DMS114 treated with DMSO at 0.1 percent for 48 hours (cell line): ENCODE measurements at regions not wholly inside any gene's neighbourhood (a gene's known extent, or its start where the extent isn't known, plus 50 kb on each side); places are given as distances from the start of the nearest gene placed in this dataset.

Experiments used
- DNase-seq: peaks from one replicate; lab custom pipeline; 2025; ENCODE audit not compliant: unreplicated experiment; lab: John Stamatoyannopoulos, UW

GRCh38 chr21:27643326-27643725 lies 676.4 kb upstream of the ADAMTS5 start:
- no peak for DNase-seq

GRCh38 chr21:27639286-27639685 lies 672.4 kb upstream of the ADAMTS5 start:
- no peak for DNase-seq

- no peak for DNase-seq
These were observed 669.8 kb upstream of the ADAMTS5 start for GRCh38 chr21:27636656-27637055.

- no peak for DNase-seq
These were observed 666.7 kb upstream of the ADAMTS5 start for GRCh38 chr21:27633631-27634030.

GRCh38 chr21:27631471-27631870 lies 664.6 kb upstream of the ADAMTS5 start:
- DNase-seq = no peak

- no peak for DNase-seq
These were observed 655.7 kb upstream of the ADAMTS5 start for GRCh38 chr21:27622631-27623030.

GRCh38 chr21:27614231-27614630 lies 647.3 kb upstream of the ADAMTS5 start:
- DNase-seq = no peak

- DNase-seq = no peak
These were observed 639.5 kb upstream of the ADAMTS5 start for GRCh38 chr21:27606422-27606821.

GRCh38 chr21:27596196-27596595 lies 629.3 kb upstream of the ADAMTS5 start:
- no peak for DNase-seq

- no peak for DNase-seq
These were observed 628.8 kb upstream of the ADAMTS5 start for GRCh38 chr21:27595716-27596115.

- DNase-seq = no peak
These were observed 623.4 kb upstream of the ADAMTS5 start for GRCh38 chr21:27590271-27590670.

- DNase-seq = no peak
These were observed 622.9 kb upstream of the ADAMTS5 start for GRCh38 chr21:27589781-27590180.

- DNase-seq = no peak
These were observed 620.1 kb upstream of the ADAMTS5 start for GRCh38 chr21:27586986-27587385.

GRCh38 chr21:27586326-27586725 lies 619.4 kb upstream of the ADAMTS5 start:
- DNase-seq = no peak

- no peak for DNase-seq
These were observed 617.4 kb upstream of the ADAMTS5 start for GRCh38 chr21:27584256-27584655.

GRCh38 chr21:27582948-27583430 lies 616.1 kb upstream of the ADAMTS5 start:
- no peak for DNase-seq

- DNase-seq = no peak
These were observed 615.5 kb upstream of the ADAMTS5 start for GRCh38 chr21:27582246-27582947.

- no peak for DNase-seq
These were observed 614.3 kb upstream of the ADAMTS5 start for GRCh38 chr21:27581168-27581567.

- no peak for DNase-seq
These were observed 613.4 kb upstream of the ADAMTS5 start for GRCh38 chr21:27580276-27580675.

GRCh38 chr21:27578741-27579265 lies 611.9 kb upstream of the ADAMTS5 start:
- DNase-seq = no peak

GRCh38 chr21:27572696-27573095 lies 605.8 kb upstream of the ADAMTS5 start:
- no peak for DNase-seq

GRCh38 chr21:27571706-27572105 lies 604.8 kb upstream of the ADAMTS5 start:
- DNase-seq = no peak

GRCh38 chr21:27570306-27570868 lies 603.5 kb upstream of the ADAMTS5 start:
- no peak for DNase-seq
